Effector memory CD4-positive, alpha-beta T cell (primary cell): ENCODE measurements at regions not wholly inside any gene's neighbourhood (a gene's known extent, or its start where the extent isn't known, plus 50 kb on each side); places are given as distances from the start of the nearest gene placed in this dataset.
"Not testable (repeated sequence)": the region's sequence is repeated elsewhere in the genome, so short reads cannot be mapped to it uniquely, and the experiment has no call there.

Experiments used
- DNase-seq, 3 donors: peaks; one replicate each; pipeline ENCODE4 v3.0.0-alpha.2; 2020
- H3K27ac ChIP-seq: 2 replicates; pipeline ENCODE4 v1.7.0; 2013; ENCODE audit warnings: mild to moderate bottlenecking, low read length, moderate library complexity; ENCODE audit not compliant: insufficient read depth, poor library complexity, severe bottlenecking
- H3K27me3 ChIP-seq: replicated peaks from 2 replicates; pipeline ENCODE4 v1.7.0; 2013; ENCODE audit warnings: mild to moderate bottlenecking, low read length; ENCODE audit not compliant: insufficient read depth, control insufficient read depth, poor library complexity, severe bottlenecking
- H3K36me3 ChIP-seq: 2 replicates; pipeline ENCODE4 v1.7.0; 2013; ENCODE audit warnings: mild to moderate bottlenecking, low read length, moderate library complexity; ENCODE audit not compliant: control insufficient read depth, insufficient read depth
- H3K4me1 ChIP-seq: 2 replicates; pipeline ENCODE4 v1.7.0; 2013; ENCODE audit warnings: low read length, mild to moderate bottlenecking; ENCODE audit not compliant: control insufficient read depth, insufficient read depth, poor library complexity, severe bottlenecking
- H3K4me3 ChIP-seq: 2 replicates; pipeline ENCODE4 v1.7.0; 2013; ENCODE audit warnings: low read length, low read depth, mild to moderate bottlenecking; ENCODE audit not compliant: insufficient read depth, poor library complexity, severe bottlenecking
- H3K9me3 ChIP-seq: 2 replicates; pipeline ENCODE4 v1.7.0; 2013; ENCODE audit warnings: mild to moderate bottlenecking, low read length, moderate library complexity; ENCODE audit not compliant: control insufficient read depth

GRCh38 chr21:35716876-35717565 lies 343.3 kb downstream of the SETD4 start:
- H3K9me3 ChIP-seq, result no peaks in the 10 kb centered on the region

GRCh38 chr21:35713914-35714313 lies 346.4 kb downstream of the SETD4 start:
- no peaks in the 10 kb centered on the region for H3K27me3 ChIP-seq
- no peaks in the 10 kb centered on the region for H3K4me1 ChIP-seq
- H3K4me3 ChIP-seq, result no peak overlapping the region
- H3K27ac ChIP-seq, result no peak overlapping the region
- no peak for DNase-seq
- H3K9me3 ChIP-seq, result no peaks in the 10 kb centered on the region
- H3K36me3 ChIP-seq, result no peaks in the 10 kb centered on the region

More at GRCh38 chr21:35716876-35717565, 343.3 kb downstream of the SETD4 start:
- no peak for DNase-seq
- H3K36me3 ChIP-seq, result no peaks in the 10 kb centered on the region
- H3K27me3 ChIP-seq, result no peaks in the 10 kb centered on the region
- no peaks in the 10 kb centered on the region for H3K4me1 ChIP-seq
- H3K27ac ChIP-seq, result no peak overlapping the region
- H3K4me3 ChIP-seq, result no peak overlapping the region

GRCh38 chr21:35711661-35712060 lies 348.7 kb downstream of the SETD4 start:
- Histone ChIP-seq H3K4me3 (no peak overlapping the region), H3K36me3 (no peaks in the 10 kb centered on the region), H3K4me1 (no peaks in the 10 kb centered on the region), H3K27me3 (no peaks in the 10 kb centered on the region), H3K27ac (no peak overlapping the region), H3K9me3 (no peaks in the 10 kb centered on the region)
- no peak for DNase-seq

GRCh38 chr21:35711213-35711612 lies 349.1 kb downstream of the SETD4 start:
- Histone ChIP-seq H3K27me3 (no peaks in the 10 kb centered on the region), H3K4me3 (no peak overlapping the region), H3K9me3 (no peaks in the 10 kb centered on the region), H3K4me1 (no peaks in the 10 kb centered on the region), H3K27ac (no peak overlapping the region), H3K36me3 (no peaks in the 10 kb centered on the region)
- DNase-seq, result no peak

GRCh38 chr21:35709990-35710389 lies 350.3 kb downstream of the SETD4 start:
- not testable (repeated sequence) for H3K9me3 ChIP-seq, H3K4me3 ChIP-seq, H3K27me3 ChIP-seq, H3K27ac ChIP-seq, H3K4me1 ChIP-seq, H3K36me3 ChIP-seq, DNase-seq

- Histone ChIP-seq H3K36me3 (no peaks in the 10 kb centered on the region), H3K9me3 (no peaks in the 10 kb centered on the region)
Observed at GRCh38 chr21:35705888-35706287, 354.4 kb downstream of the SETD4 start.

GRCh38 chr21:35705237-35705887 lies 355.0 kb downstream of the SETD4 start:
- no peaks in the 10 kb centered on the region for H3K36me3 ChIP-seq
- H3K27ac ChIP-seq, result no peak overlapping the region
- H3K9me3 ChIP-seq, result no peaks in the 10 kb centered on the region
- H3K4me3 ChIP-seq, result no peak overlapping the region
- H3K4me1 ChIP-seq, result no peaks in the 10 kb centered on the region
- no peaks in the 10 kb centered on the region for H3K27me3 ChIP-seq
- no peak for DNase-seq

More at GRCh38 chr21:35705888-35706287, 354.4 kb downstream of the SETD4 start:
- Histone ChIP-seq H3K4me1 (no peaks in the 10 kb centered on the region), H3K27ac (no peak overlapping the region), H3K27me3 (no peaks in the 10 kb centered on the region), H3K4me3 (no peak overlapping the region)
- DNase-seq, result no peak

GRCh38 chr21:35703704-35704103 lies 356.6 kb downstream of the SETD4 start:
- Histone ChIP-seq H3K9me3 (no peaks in the 10 kb centered on the region), H3K27me3 (no peaks in the 10 kb centered on the region), H3K36me3 (no peaks in the 10 kb centered on the region), H3K4me3 (no peak overlapping the region), H3K4me1 (no peaks in the 10 kb centered on the region), H3K27ac (no peak overlapping the region)
- no peak for DNase-seq

GRCh38 chr21:35699361-35699760 lies 361.0 kb downstream of the SETD4 start:
- no peak overlapping the region for H3K27ac ChIP-seq
- no peaks in the 10 kb centered on the region for H3K36me3 ChIP-seq
- no peaks in the 10 kb centered on the region for H3K9me3 ChIP-seq
- H3K4me3 ChIP-seq, result no peak overlapping the region
- H3K27me3 ChIP-seq, result no peaks in the 10 kb centered on the region
- no peak for DNase-seq
- H3K4me1 ChIP-seq, result no peaks in the 10 kb centered on the region

GRCh38 chr21:35697321-35697808 lies 363.0 kb downstream of the SETD4 start:
- Histone ChIP-seq H3K4me1 (no peaks in the 10 kb centered on the region), H3K27me3 (no peaks in the 10 kb centered on the region), H3K36me3 (no peaks in the 10 kb centered on the region), H3K9me3 (no peaks in the 10 kb centered on the region), H3K4me3 (no peak overlapping the region), H3K27ac (no peak overlapping the region)
- DNase-seq, result no peak
